ENCODE measurements at regions not wholly inside any gene's neighbourhood (a gene's known extent, or its start where the extent isn't known, plus 50 kb on each side); places are given as distances from the start of the nearest gene placed in this dataset.

GRCh38 chr5:68405784-68406743 lies 190.5 kb downstream of the PIK3R1 start:
- TF ChIP-seq CTCF (conservative IDR thresholded peaks at IDR 0.05 in 1 of 2, IDR thresholded peaks at IDR 0.05 in 1 of 2; ENCODE audit: extremely low read depth in 1 of 2, insufficient read depth in 1 of 2, low read depth in 1 of 2, low read length in 2 of 2) = no peak
- TF ChIP-seq EZH2 (IDR thresholded peaks at IDR 0.05; ENCODE audit: borderline replicate concordance, low read length) = no peak
